Type B pancreatic cell (in vitro differentiated cells): ENCODE measurements at regions not wholly inside any gene's neighbourhood (a gene's known extent, or its start where the extent isn't known, plus 50 kb on each side); places are given as distances from the start of the nearest gene placed in this dataset.

Experiments
- DNase-seq: peaks from one replicate; pipeline ENCODE4 v3.0.0; 2021; ENCODE audit warnings: mixed read lengths; ENCODE audit not compliant: unreplicated experiment; ENCODE audit errors: extremely low spot score
- H3K27ac Mint-ChIP-seq: 2 replicates; pipeline ENCODE4 v1.8.0; 2021; ENCODE audit warnings: mild to moderate bottlenecking, mixed read lengths
- H3K27me3 Mint-ChIP-seq: 2 replicates; pipeline ENCODE4 v1.8.0; 2021; ENCODE audit warnings: mixed read lengths
- H3K36me3 Mint-ChIP-seq: 2 replicates; pipeline ENCODE4 v1.8.0; 2021; ENCODE audit warnings: mixed read lengths
- H3K4me1 Mint-ChIP-seq: one replicate; pipeline ENCODE4 v1.8.0; 2021; ENCODE audit warnings: mixed read lengths; ENCODE audit not compliant: unreplicated experiment
- H3K4me3 Mint-ChIP-seq: 2 replicates; pipeline ENCODE4 v1.8.0; 2021; ENCODE audit warnings: mild to moderate bottlenecking, mixed read lengths
- H3K9me3 Mint-ChIP-seq: 2 replicates; pipeline ENCODE4 v1.8.0; 2021; ENCODE audit warnings: mixed read lengths
- CTCF ChIP-seq: fragments of 200-600 bp; sonication (generic); conservative IDR thresholded peaks from 2 replicates; pipeline ENCODE4 v1.5.0; 2021; ENCODE audit warnings: antibody characterized with exemption, mild to moderate bottlenecking

DNA sequence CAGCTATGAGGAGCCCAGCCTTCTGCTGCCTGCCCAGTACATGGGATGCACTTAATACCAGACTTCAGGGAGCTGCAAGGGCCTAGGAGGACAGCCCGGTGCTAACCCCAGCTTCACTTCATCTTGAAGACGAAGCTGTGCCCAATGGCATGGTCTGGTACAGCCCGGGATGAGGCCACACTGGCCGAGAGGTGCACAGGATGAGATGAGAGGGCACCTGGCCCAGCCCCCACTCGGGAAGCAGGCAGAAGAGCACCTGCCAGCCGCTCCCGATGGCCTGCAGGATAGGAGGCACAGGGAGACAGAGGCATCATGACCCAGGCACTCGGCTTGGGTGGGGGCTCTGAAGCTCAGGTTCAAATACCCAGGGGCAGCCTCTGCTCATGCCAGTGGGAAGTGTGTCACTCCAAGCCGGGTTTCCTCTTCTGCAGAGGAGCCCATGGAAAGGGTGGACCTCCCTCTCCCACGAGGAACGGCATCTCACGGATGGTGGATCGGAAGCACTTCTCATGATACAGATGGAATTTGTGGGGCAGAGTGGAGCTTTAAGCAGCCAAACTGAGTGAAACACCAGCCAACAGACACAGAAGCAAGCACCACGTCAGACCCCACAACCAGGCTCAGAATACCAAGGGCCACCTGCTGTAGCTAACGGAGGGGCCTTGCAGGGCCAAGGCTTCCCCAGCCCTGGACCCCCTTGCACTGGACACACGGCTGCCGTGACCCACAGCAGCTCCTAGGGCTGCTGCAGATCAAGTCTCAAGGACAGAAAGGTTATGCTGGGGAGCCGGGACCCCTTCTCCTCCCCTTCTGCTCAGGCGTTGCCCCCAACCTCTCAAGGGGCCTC is 875.2 kb downstream of the BRD1 start:
- no peak overlapping the region for H3K27ac Mint-ChIP-seq
- no peak for TF ChIP-seq CTCF
- DNase-seq: peak; percentile 58

GRCh38 chr22:48951836-48952235 is 875.8 kb downstream of the BRD1 start:
- Mint-ChIP-seq H3K9me3 (no peaks in the 10 kb centered on the region), H3K27ac (no peak overlapping the region), H3K27me3 (peaks cover 11% of the 10 kb centered on the region), H3K36me3 (no peaks in the 10 kb centered on the region), H3K4me3 (no peak overlapping the region), H3K4me1 (no peaks in the 10 kb centered on the region)
- TF ChIP-seq CTCF: no peak
- DNase-seq: no peak

More for the DNA sequence above, 875.2 kb downstream of the BRD1 start:
- no peaks in the 10 kb centered on the region for H3K36me3 Mint-ChIP-seq
- no peaks in the 10 kb centered on the region for H3K4me1 Mint-ChIP-seq
- no peaks in the 10 kb centered on the region for H3K9me3 Mint-ChIP-seq
- peaks cover 11% of the 10 kb centered on the region for H3K27me3 Mint-ChIP-seq
- H3K4me3 Mint-ChIP-seq: no peak overlapping the region

GRCh38 chr22:48950151-48950915 is 877.3 kb downstream of the BRD1 start:
- H3K36me3 Mint-ChIP-seq: no peaks in the 10 kb centered on the region
- no peaks in the 10 kb centered on the region for H3K9me3 Mint-ChIP-seq
- no peak overlapping the region for H3K4me3 Mint-ChIP-seq
- H3K27me3 Mint-ChIP-seq: peaks cover 11% of the 10 kb centered on the region
- no peak for TF ChIP-seq CTCF
- no peaks in the 10 kb centered on the region for H3K4me1 Mint-ChIP-seq
- H3K27ac Mint-ChIP-seq: no peak overlapping the region
- DNase-seq: peak; percentile 54

DNA sequence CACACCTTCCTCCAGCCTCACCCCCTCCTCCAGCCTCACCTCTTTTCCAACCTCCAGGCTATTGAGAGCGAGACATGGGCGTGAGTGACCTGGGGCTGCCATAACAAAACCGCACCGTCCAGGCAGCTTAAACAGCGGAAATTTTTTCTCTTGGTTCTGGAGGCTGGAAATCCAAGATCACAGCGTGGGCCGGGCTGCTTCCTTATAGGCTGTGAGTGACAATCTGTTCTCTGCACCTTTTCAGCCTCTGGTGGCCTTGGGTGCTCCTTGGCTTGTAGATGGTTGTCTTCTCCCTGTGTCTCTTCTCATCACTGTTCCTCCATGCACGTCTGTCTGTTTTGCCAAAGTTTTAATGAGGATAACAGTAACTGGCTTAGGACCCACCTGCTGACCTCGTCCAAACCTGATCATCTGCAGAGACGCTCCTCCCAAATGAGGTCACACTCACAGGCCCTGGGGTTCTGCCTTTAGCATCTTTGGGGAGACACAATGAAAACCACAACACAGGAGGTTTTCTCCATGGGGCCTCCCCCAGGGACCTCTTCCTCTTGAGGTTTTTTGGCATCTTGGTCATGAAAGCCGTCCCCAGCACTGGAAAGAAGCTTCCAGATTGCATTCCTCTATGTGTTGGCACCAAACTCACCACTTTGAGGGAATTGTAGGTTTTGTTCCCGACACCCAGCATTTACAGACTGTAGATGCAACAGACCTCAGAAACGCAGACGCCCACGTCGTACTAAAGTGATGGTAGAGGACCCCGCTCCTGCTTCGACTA is 878.1 kb downstream of the BRD1 start:
- Mint-ChIP-seq H3K27me3 (peaks cover 11% of the 10 kb centered on the region), H3K4me3 (no peak overlapping the region), H3K36me3 (no peaks in the 10 kb centered on the region), H3K9me3 (no peaks in the 10 kb centered on the region), H3K4me1 (no peaks in the 10 kb centered on the region), H3K27ac (no peak overlapping the region)
- TF ChIP-seq CTCF: no peak
- peak; percentile 34 for DNase-seq

DNA sequence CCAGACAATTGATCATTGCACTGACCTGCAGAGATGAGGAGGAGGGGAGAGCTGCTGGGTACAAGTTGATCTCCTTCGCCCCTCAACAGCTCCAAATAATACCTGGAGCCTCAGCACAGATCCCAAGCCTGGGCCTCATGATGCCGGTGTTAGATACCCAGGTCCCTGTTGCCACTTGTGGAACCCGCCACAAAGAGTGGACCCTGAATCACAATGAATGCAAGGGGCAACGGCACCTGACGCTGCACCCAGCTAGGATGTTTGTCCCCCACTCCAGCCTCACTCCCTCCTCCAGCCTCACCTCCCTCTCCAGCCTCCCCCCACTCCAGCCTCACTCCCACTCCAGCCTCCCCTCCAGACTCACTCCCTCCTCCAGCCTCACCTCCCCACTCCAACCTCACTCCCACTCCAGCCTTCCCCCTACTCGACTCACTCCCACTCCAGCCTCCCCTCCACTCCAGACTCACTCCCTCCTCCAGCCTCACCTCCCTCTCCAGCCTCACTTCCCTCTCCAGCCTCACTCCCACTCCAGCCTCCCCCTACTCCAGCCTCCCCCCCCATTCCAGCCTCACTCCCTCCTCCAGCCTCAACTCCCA is 879.0 kb downstream of the BRD1 start:
- H3K9me3 Mint-ChIP-seq: no peaks in the 10 kb centered on the region
- DNase-seq: peak; percentile 42
- no peak overlapping the region for H3K27ac Mint-ChIP-seq
- H3K4me3 Mint-ChIP-seq: no peak overlapping the region
- peaks cover 12% of the 10 kb centered on the region for H3K27me3 Mint-ChIP-seq
- no peaks in the 10 kb centered on the region for H3K4me1 Mint-ChIP-seq
- no peaks in the 10 kb centered on the region for H3K36me3 Mint-ChIP-seq
- no peak for TF ChIP-seq CTCF
